ENCODE measurements at regions not wholly inside any gene's neighbourhood (a gene's known extent, or its start where the extent isn't known, plus 50 kb on each side); places are given as distances from the start of the nearest gene placed in this dataset.
"Not testable (repeated sequence)": the region's sequence is repeated elsewhere in the genome, so short reads cannot be mapped to it uniquely, and the experiment has no call there.

- DNase-seq (ENCODE audit: extremely low read depth, low read depth) = no peak
- no peak for TF ChIP-seq CTCF (IDR thresholded peaks at IDR 0.05; ENCODE audit: low read depth, low read length)
Observed at GRCh38 chr4:159856451-159856850, 753.6 kb downstream of the RAPGEF2 start.

GRCh38 chr4:159859656-159860148 is 756.8 kb downstream of the RAPGEF2 start:
- no peak for TF ChIP-seq CTCF (IDR thresholded peaks at IDR 0.05; ENCODE audit: low read depth, low read length)
- DNase-seq (ENCODE audit: extremely low read depth, low read depth) = no peak

- TF ChIP-seq CTCF (IDR thresholded peaks at IDR 0.05; ENCODE audit: low read depth, low read length) = no peak
Observed at GRCh38 chr4:159860945-159861344, 758.1 kb downstream of the RAPGEF2 start.

GRCh38 chr4:159864337-159864736 is 761.5 kb downstream of the RAPGEF2 start:
- DNase-seq (ENCODE audit: extremely low read depth, low read depth) = no peak
- TF ChIP-seq CTCF (IDR thresholded peaks at IDR 0.05; ENCODE audit: low read depth, low read length) = no peak

More at GRCh38 chr4:159860945-159861344, 758.1 kb downstream of the RAPGEF2 start:
- DNase-seq (ENCODE audit: extremely low read depth, low read depth) = no peak

GRCh38 chr4:159867673-159868072 is 764.8 kb downstream of the RAPGEF2 start:
- DNase-seq (ENCODE audit: extremely low read depth, low read depth) = no peak
- TF ChIP-seq CTCF (IDR thresholded peaks at IDR 0.05; ENCODE audit: low read depth, low read length) = no peak

- not testable (repeated sequence) for DNase-seq (ENCODE audit: extremely low read depth, low read depth)
Observed at GRCh38 chr4:159868936-159869335, 766.1 kb downstream of the RAPGEF2 start.

- DNase-seq (ENCODE audit: extremely low read depth, low read depth) = no peak
- no peak for TF ChIP-seq CTCF (IDR thresholded peaks at IDR 0.05; ENCODE audit: low read depth, low read length)
Observed at GRCh38 chr4:159871141-159871540, 768.3 kb downstream of the RAPGEF2 start.

GRCh38 chr4:159881158-159881557 is 778.3 kb downstream of the RAPGEF2 start:
- no peak for TF ChIP-seq CTCF (IDR thresholded peaks at IDR 0.05; ENCODE audit: low read depth, low read length)
- no peak for DNase-seq (ENCODE audit: extremely low read depth, low read depth)

Measured in AG09319 (cell line).